Tibial nerve (tissue), 4 donors: ENCODE measurements at regions not wholly inside any gene's neighbourhood (a gene's known extent, or its start where the extent isn't known, plus 50 kb on each side); places are given as distances from the start of the nearest gene placed in this dataset.

Experiments used
- EP300 ChIP-seq, 2 donors: sonication (generic); formaldehyde crosslinking; IDR thresholded peaks; one replicate each; pipeline ENCODE4 v1.6.1; 2017; ENCODE audit warnings: antibody characterized with exemption in 2 of 2, mild to moderate bottlenecking in 1 of 2
- POLR2A ChIP-seq, 2 donors: fragments of 450-650 bp; IDR thresholded peaks; one replicate each; pipeline ENCODE4 v1.6.1; 2017; ENCODE audit warnings: antibody characterized with exemption in 2 of 2, mild to moderate bottlenecking in 2 of 2, moderate library complexity in 2 of 2
- TF ChIP-seq, protein P1 (sequence below), 5 experiments: fragments of 200-600 bp in 3 of 5; fragments of 450-650 bp in 2 of 5; sonication (generic) in 3 of 5; IDR thresholded peaks; one replicate each; pipeline ENCODE4 v1.5.1; 2016 to 2019; ENCODE audit warnings: antibody characterized with exemption in 5 of 5, mild to moderate bottlenecking in 3 of 5, moderate library complexity in 2 of 5

GRCh38 chr18:24790347-24790746, 329.9 kb downstream of the HRH4 start:
- TF ChIP-seq POLR2A (IDR thresholded peaks at IDR 0.05) = no peak
- TF ChIP-seq, protein P1, sequence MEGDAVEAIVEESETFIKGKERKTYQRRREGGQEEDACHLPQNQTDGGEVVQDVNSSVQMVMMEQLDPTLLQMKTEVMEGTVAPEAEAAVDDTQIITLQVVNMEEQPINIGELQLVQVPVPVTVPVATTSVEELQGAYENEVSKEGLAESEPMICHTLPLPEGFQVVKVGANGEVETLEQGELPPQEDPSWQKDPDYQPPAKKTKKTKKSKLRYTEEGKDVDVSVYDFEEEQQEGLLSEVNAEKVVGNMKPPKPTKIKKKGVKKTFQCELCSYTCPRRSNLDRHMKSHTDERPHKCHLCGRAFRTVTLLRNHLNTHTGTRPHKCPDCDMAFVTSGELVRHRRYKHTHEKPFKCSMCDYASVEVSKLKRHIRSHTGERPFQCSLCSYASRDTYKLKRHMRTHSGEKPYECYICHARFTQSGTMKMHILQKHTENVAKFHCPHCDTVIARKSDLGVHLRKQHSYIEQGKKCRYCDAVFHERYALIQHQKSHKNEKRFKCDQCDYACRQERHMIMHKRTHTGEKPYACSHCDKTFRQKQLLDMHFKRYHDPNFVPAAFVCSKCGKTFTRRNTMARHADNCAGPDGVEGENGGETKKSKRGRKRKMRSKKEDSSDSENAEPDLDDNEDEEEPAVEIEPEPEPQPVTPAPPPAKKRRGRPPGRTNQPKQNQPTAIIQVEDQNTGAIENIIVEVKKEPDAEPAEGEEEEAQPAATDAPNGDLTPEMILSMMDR (IDR thresholded peaks at IDR 0.05) = no peak
- no peak for TF ChIP-seq EP300 (IDR thresholded peaks at IDR 0.05)
